Fibroblast of pulmonary artery (primary cell): ENCODE measurements at regions not wholly inside any gene's neighbourhood (a gene's known extent, or its start where the extent isn't known, plus 50 kb on each side); places are given as distances from the start of the nearest gene placed in this dataset.
"Not testable (repeated sequence)": the region's sequence is repeated elsewhere in the genome, so short reads cannot be mapped to it uniquely, and the experiment has no call there.

ENCODE experiments used
- DNase-seq: peaks from one replicate; pipeline ENCODE4 v3.0.0-alpha.2; 2010; ENCODE audit warnings: low read depth
- H3K4me3 ChIP-seq: replicated peaks from 2 replicates; pipeline ENCODE4 v1.5.1; 2011; ENCODE audit warnings: low read depth, mild to moderate bottlenecking, control low read depth, low read length, moderate library complexity
- CTCF ChIP-seq: IDR thresholded peaks from 2 replicates; pipeline ENCODE4 v1.5.1; 2011; ENCODE audit warnings: mild to moderate bottlenecking, control low read depth, low read length, inconsistent platforms; ENCODE audit errors: missing control alignments

DNA sequence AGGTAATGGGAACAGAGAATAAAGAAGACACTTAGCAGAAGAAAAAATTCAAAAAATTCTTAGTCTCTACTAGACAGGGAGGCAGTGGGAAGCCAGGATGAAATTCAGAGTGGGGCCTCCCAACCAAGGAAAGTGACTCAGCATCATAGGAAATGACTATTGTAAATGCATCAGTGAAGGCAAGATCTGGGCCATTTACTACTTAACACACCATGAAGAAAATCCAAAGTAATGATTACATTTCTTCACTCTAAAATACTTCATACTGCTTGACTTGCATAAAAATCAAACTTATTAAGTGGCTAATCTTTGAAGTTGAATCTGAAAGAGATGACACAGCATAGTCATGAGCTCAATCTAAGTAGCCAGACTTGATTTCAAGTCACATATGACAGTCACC, 405.8 kb upstream of the SLC39A10 start:
- no peak overlapping the region for H3K4me3 ChIP-seq
- DNase-seq, result peak; percentile 1
- no peak for TF ChIP-seq CTCF

- H3K4me3 ChIP-seq, result no peak overlapping the region
- no peak for TF ChIP-seq CTCF
- DNase-seq, result no peak
Measured at GRCh38 chr2:195238826-195239225, 418.2 kb upstream of the SLC39A10 start.

- DNase-seq, result no peak
- no peak for TF ChIP-seq CTCF
- no peak overlapping the region for H3K4me3 ChIP-seq
Measured at GRCh38 chr2:195238379-195238778, 418.6 kb upstream of the SLC39A10 start.

- H3K4me3 ChIP-seq, DNase-seq: not testable (repeated sequence)
Measured at GRCh38 chr2:195228547-195228946, 428.5 kb upstream of the SLC39A10 start.

GRCh38 chr2:195214072-195214471, 443.0 kb upstream of the SLC39A10 start:
- no peak for DNase-seq
- H3K4me3 ChIP-seq, result no peak overlapping the region
- TF ChIP-seq CTCF, result no peak

- no peak overlapping the region for H3K4me3 ChIP-seq
- DNase-seq, result no peak
- TF ChIP-seq CTCF, result no peak
Measured at GRCh38 chr2:195212586-195212985, 444.4 kb upstream of the SLC39A10 start.

GRCh38 chr2:195202163-195202845, 454.7 kb upstream of the SLC39A10 start:
- TF ChIP-seq CTCF, result no peak
- H3K4me3 ChIP-seq, result no peak overlapping the region
- no peak for DNase-seq
